A549 (cell line): ENCODE measurements at regions not wholly inside any gene's neighbourhood (a gene's known extent, or its start where the extent isn't known, plus 50 kb on each side); places are given as distances from the start of the nearest gene placed in this dataset.

Experiments
- ATAC-seq, 2 experiments: fragments of 200-7000 bp in 1 of 2; fragments of >200 bp in 1 of 2; cut with Nextera tagmentation in 1 of 2; cut with Tn5 transposase in 1 of 2; 3 replicates each; pipeline versions ENCODE4 v1.8.0 to v1.9.1; 2018 to 2020; ENCODE audit warnings: mild to moderate bottlenecking in 1 of 2, moderate library complexity in 1 of 2
- CTCF ChIA-PET: fragments of 300-600 bp; sonication (Branson Sonifier 250); formaldehyde crosslinking; extraction: SDS; loops from one replicate; lab custom pipeline; 2021; ENCODE audit warnings: antibody characterized with exemption, inconsistent platforms; lab: Yijun Ruan, JAX
- POLR2A ChIA-PET: fragments of 350-600 bp; formaldehyde crosslinking; extraction: SDS; loops from one replicate; lab custom pipeline; 2021; ENCODE audit warnings: antibody characterized with exemption, inconsistent platforms; lab: Yijun Ruan, JAX
- DNase-seq, 2 experiments: peaks; one replicate each; pipeline versions ENCODE4 v3.0.0 to v3.0.0-alpha.2; 2011 to 2016; ENCODE audit warnings: low read depth in 1 of 2, low spot score in 1 of 2
- FAIRE-seq: peaks from 2 replicates; lab custom pipeline; 2011; peaks lifted over from hg19 to GRCh38; lab: Jason Lieb, UNC
- H3K27ac ChIP-seq, 2 experiments: fragments of >200 bp; sonication (Bioruptor Twin); formaldehyde crosslinking; 3 replicates each; pipeline ENCODE4 v1.5.1; 2016 to 2017
- H3K4me1 ChIP-seq: fragments of >200 bp; sonication (Bioruptor Twin); formaldehyde crosslinking; 3 replicates; pipeline ENCODE4 v1.6.1; 2016
- H3K4me2 ChIP-seq: fragments of >200 bp; sonication (Bioruptor Twin); formaldehyde crosslinking; 3 replicates; pipeline ENCODE4 v1.6.1; 2016
- H3K4me3 ChIP-seq: fragments of >200 bp; sonication (Bioruptor Twin); formaldehyde crosslinking; 3 replicates; pipeline ENCODE4 v1.5.1; 2016
- H3K9me3 ChIP-seq: fragments of >200 bp; sonication (Bioruptor Twin); formaldehyde crosslinking; 3 replicates; pipeline ENCODE4 v1.6.1; 2016
- CBX2 ChIP-seq: fragments of 200-600 bp; sonication (generic); IDR thresholded peaks from 2 replicates; pipeline ENCODE4 v1.6.1; 2016; ENCODE audit warnings: low read depth, mild to moderate bottlenecking, borderline replicate concordance
- CEBPB ChIP-seq, 2 experiments: fragments of >200 bp in 1 of 2; sonication (Bioruptor Twin) in 1 of 2; formaldehyde crosslinking in 1 of 2; IDR thresholded peaks; 2 replicates each; pipeline ENCODE4 v1.6.1; 2012 to 2016
- CHD4 ChIP-seq: fragments of 200-600 bp; sonication (generic); IDR thresholded peaks from 2 replicates; pipeline ENCODE4 v1.6.1; 2016; ENCODE audit warnings: antibody characterized with exemption, mild to moderate bottlenecking, borderline replicate concordance
- EP300 ChIP-seq, 2 experiments: fragments of >200 bp; sonication (Bioruptor Twin); formaldehyde crosslinking; IDR thresholded peaks; 2 replicates in 1 of 2; 3 replicates in 1 of 2; pipeline ENCODE4 v1.6.1; 2016 to 2017
- FOXS1 ChIP-seq: fragments of 250-450 bp; sonication (Bioruptor Pico); IDR thresholded peaks from 2 replicates; pipeline ENCODE4 v1.5.0; 2020; ENCODE audit warnings: mild to moderate bottlenecking, moderate library complexity
- GATA3 ChIP-seq: IDR thresholded peaks from 2 replicates; pipeline ENCODE4 v1.6.1; 2012; ENCODE audit warnings: borderline replicate concordance
- HDAC2 ChIP-seq: fragments of 200-600 bp; sonication (generic); IDR thresholded peaks from 2 replicates; pipeline ENCODE4 v1.6.1; 2016
- HOXA7 ChIP-seq: fragments of 250-450 bp; sonication (Bioruptor Pico); IDR thresholded peaks from 2 replicates; pipeline ENCODE4 v1.5.0; 2020; ENCODE audit warnings: mild to moderate bottlenecking, moderate library complexity
- HOXB5 ChIP-seq: fragments of 250-450 bp; sonication (Bioruptor Pico); IDR thresholded peaks from 2 replicates; pipeline ENCODE4 v1.5.0; 2020; ENCODE audit warnings: mild to moderate bottlenecking, moderate library complexity
- KDM5A ChIP-seq: fragments of 200-600 bp; sonication (generic); IDR thresholded peaks from 2 replicates; pipeline ENCODE4 v1.6.1; 2016; ENCODE audit warnings: antibody characterized with exemption, mild to moderate bottlenecking
- MAZ ChIP-seq: fragments of 150-350 bp; IDR thresholded peaks from 2 replicates; pipeline ENCODE4 v1.6.1; 2014; ENCODE audit warnings: antibody characterized with exemption, low read depth, low read length, borderline replicate concordance
- MYC ChIP-seq: IDR thresholded peaks from 2 replicates; pipeline ENCODE4 v1.6.1; 2012; ENCODE audit warnings: mild to moderate bottlenecking, inconsistent platforms, low read length, improper control_type of control experiment, borderline replicate concordance
- NR3C1 ChIP-seq: fragments of >200 bp; sonication (Bioruptor Twin); formaldehyde crosslinking; IDR thresholded peaks from 3 replicates; pipeline ENCODE4 v1.6.1; 2017
- PHF8 ChIP-seq: fragments of 200-600 bp; sonication (generic); IDR thresholded peaks from 2 replicates; pipeline ENCODE4 v1.6.1; 2016; ENCODE audit warnings: low read depth, mild to moderate bottlenecking, antibody characterized with exemption, moderate library complexity, borderline replicate concordance
- RAD21 ChIP-seq, 2 experiments: fragments of >200 bp in 1 of 2; sonication (Bioruptor Twin) in 1 of 2; formaldehyde crosslinking in 1 of 2; IDR thresholded peaks in 1 of 2; conservative IDR thresholded peaks in 1 of 2; 2 replicates in 1 of 2; 3 replicates in 1 of 2; pipeline ENCODE4 v1.6.1; 2012 to 2018; ENCODE audit warnings: inconsistent platforms in 1 of 2
- RARB ChIP-seq: fragments of 250-450 bp; sonication (Bioruptor Pico); IDR thresholded peaks from 2 replicates; pipeline ENCODE4 v1.8.0; 2021; ENCODE audit warnings: mild to moderate bottlenecking, moderate library complexity
- RNF2 ChIP-seq: fragments of 200-600 bp; sonication (generic); IDR thresholded peaks from 2 replicates; pipeline ENCODE4 v1.6.1; 2016; ENCODE audit warnings: low read depth, mild to moderate bottlenecking, antibody characterized with exemption, moderate library complexity, borderline replicate concordance
- SREBF2 ChIP-seq: fragments of 450-650 bp; IDR thresholded peaks from 2 replicates; pipeline ENCODE4 v1.6.1; 2014; ENCODE audit warnings: mild to moderate bottlenecking, moderate library complexity
- TFCP2L1 ChIP-seq: fragments of 250-450 bp; sonication (Bioruptor Pico); IDR thresholded peaks from 2 replicates; pipeline ENCODE4 v1.5.0; 2021; ENCODE audit warnings: mild to moderate bottlenecking
- TP53 ChIP-seq: fragments of 250-450 bp; sonication (Bioruptor Pico); IDR thresholded peaks from 2 replicates; pipeline ENCODE4 v1.5.0; 2021; ENCODE audit warnings: mild to moderate bottlenecking, moderate library complexity
- ZC3H11A ChIP-seq: fragments of 450-650 bp; IDR thresholded peaks from 2 replicates; pipeline ENCODE4 v1.6.1; 2014; ENCODE audit warnings: antibody characterized with exemption, mild to moderate bottlenecking
- ZFP36 ChIP-seq: fragments of 450-650 bp; IDR thresholded peaks from 2 replicates; pipeline ENCODE4 v1.6.1; 2014; ENCODE audit warnings: borderline replicate concordance; ENCODE audit not compliant: partially characterized antibody
- WGBS: methylation state at CpG from one replicate; pipeline ENCODE4 v1.1.6; 2017; ENCODE audit errors: missing lambda C conversion rate; 5-methylcytosine and 5-hydroxymethylcytosine counted together
- TF ChIP-seq, protein P1 (sequence below): fragments of >200 bp; sonication (Bioruptor Twin); formaldehyde crosslinking; IDR thresholded peaks from 3 replicates; pipeline ENCODE4 v1.5.1; 2016

DNA sequence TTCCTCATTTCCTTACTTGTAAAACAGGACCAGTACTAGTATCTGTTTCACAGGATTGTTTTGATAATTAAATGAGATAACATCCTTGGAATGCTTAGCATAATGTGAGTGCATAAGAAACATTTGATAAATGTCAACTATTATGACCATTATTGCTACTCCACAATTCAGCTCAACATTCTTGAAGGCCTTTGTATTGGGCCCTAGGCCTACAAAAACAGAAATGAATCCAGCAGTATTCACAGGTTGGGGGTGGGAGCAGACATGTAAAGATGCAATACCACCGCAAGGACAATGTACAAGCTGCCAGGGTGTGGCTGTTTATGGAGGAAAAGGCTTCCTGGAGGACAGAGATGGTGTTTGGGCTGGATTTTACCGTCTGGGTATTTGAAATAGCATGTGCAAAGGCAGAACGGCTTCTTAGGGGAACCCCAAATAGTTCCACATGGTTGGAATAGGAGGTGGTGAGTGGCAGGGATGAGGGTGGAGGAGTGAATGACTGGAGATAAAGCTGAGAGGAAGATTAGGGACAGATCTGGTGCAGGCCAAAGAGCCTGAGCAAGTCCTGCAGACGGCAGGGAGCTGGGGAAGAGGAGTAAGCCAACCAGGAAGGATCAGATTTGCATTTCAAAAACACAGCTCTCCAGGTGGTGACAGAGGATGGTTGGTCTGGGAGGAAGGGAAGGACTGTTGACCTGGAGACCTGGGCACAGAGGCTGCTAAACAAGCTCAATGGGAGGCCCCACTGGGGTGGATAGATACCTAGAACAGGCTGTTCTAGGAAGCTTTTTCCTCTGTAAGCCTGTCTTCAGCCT is 57.0 kb upstream of the EPB41L1 start:
- Histone ChIP-seq H3K27ac (peak overlapping the region; percentile 66 to 70), H3K4me2 (peak overlapping the region; percentile 56), H3K4me3 (no peak overlapping the region), H3K9me3 (no peaks in the 10 kb centered on the region), H3K4me1 (peaks cover 54% of the 10 kb centered on the region)
- DNase-seq: no peak
- FAIRE-seq: no peak
- no peak for TF ChIP-seq FOXS1 (CRISPR knock-in tag)
- TF ChIP-seq MAZ: no peak
- TF ChIP-seq ZFP36: no peak
- no peak for TF ChIP-seq HOXB5 (CRISPR knock-in tag)
- no peak for TF ChIP-seq KDM5A
- TF ChIP-seq ZC3H11A: no peak
- TF ChIP-seq CEBPB (IDR thresholded peaks at IDR 0.05): no peak
- TF ChIP-seq GATA3: no peak
- no peak for TF ChIP-seq PHF8
- TF ChIP-seq TP53 (CRISPR knock-in tag): no peak
- no peak for TF ChIP-seq CHD4
- TF ChIP-seq MYC: no peak
- no peak for TF ChIP-seq EP300 (IDR thresholded peaks at IDR 0.05)
- TF ChIP-seq RARB: no peak
- no peak for ATAC-seq
- ChIA-PET POLR2A (no interaction called here), CTCF (interaction anchor here (0.9 to 6.0 kb wide), 7 partner anchors 13 to 143 kb away, joined by 3 to 31 read pairs (median 4); partner anchors contain the start of gene SCAND1)
- WGBS: 66% methylated on average over 4 of the region's 4 CpGs

DNA sequence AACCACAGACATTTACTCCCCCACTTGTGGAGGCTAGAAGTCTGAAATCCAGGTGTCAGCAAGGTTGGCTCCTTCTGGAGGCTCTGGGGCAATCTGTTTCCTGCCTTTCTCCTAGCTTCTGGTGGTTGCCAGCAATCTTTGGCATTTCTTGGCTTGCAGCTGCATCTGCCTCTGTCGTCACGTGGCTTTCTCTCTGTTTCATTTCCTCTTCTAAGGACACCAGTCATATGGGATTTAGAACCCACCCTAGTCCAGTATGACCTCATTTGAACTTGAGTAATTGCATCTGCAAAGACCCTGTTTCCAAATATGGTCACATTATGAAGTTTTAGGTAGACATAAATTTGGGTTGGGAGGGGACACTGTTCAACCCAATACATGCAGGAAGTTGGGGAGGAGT is 56.2 kb upstream of the EPB41L1 start:
- Histone ChIP-seq H3K4me1 (peaks cover 63% of the 10 kb centered on the region), H3K27ac (peak overlapping the region; percentile 66 to 70; a peak in 5 of 6 replicates), H3K9me3 (no peaks in the 10 kb centered on the region), H3K4me2 (peak overlapping the region; percentile 56), H3K4me3 (no peak overlapping the region)
- FAIRE-seq (no peak), DNase-seq (no peak), ATAC-seq (no peak)
- no peak for TF ChIP-seq MYC
- TF ChIP-seq TFCP2L1 (CRISPR knock-in tag): no peak
- no peak for TF ChIP-seq HDAC2
- TF ChIP-seq FOXS1 (CRISPR knock-in tag): no peak
- TF ChIP-seq CBX2: no peak
- no peak for TF ChIP-seq RAD21 (conservative IDR thresholded peaks at IDR 0.05 in 1 of 2, IDR thresholded peaks at IDR 0.05 in 1 of 2)
- no peak for TF ChIP-seq NR3C1
- TF ChIP-seq SREBF2: no peak
- no peak for TF ChIP-seq PHF8
- TF ChIP-seq RNF2: no peak
- TF ChIP-seq, protein P1, sequence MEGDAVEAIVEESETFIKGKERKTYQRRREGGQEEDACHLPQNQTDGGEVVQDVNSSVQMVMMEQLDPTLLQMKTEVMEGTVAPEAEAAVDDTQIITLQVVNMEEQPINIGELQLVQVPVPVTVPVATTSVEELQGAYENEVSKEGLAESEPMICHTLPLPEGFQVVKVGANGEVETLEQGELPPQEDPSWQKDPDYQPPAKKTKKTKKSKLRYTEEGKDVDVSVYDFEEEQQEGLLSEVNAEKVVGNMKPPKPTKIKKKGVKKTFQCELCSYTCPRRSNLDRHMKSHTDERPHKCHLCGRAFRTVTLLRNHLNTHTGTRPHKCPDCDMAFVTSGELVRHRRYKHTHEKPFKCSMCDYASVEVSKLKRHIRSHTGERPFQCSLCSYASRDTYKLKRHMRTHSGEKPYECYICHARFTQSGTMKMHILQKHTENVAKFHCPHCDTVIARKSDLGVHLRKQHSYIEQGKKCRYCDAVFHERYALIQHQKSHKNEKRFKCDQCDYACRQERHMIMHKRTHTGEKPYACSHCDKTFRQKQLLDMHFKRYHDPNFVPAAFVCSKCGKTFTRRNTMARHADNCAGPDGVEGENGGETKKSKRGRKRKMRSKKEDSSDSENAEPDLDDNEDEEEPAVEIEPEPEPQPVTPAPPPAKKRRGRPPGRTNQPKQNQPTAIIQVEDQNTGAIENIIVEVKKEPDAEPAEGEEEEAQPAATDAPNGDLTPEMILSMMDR: no peak
- no peak for TF ChIP-seq CHD4
- no peak for TF ChIP-seq HOXA7 (CRISPR knock-in tag)
- ChIA-PET CTCF (interaction anchor here (0.9 to 6.0 kb wide), 7 partner anchors 14 to 144 kb away, joined by 3 to 31 read pairs (median 4); partner anchors contain the start of gene SCAND1), POLR2A (no interaction called here)
- 65% methylated on average over 2 of the region's 2 CpGs for WGBS
